HCT116 (cell line): ENCODE measurements at regions not wholly inside any gene's neighbourhood (a gene's known extent, or its start where the extent isn't known, plus 50 kb on each side); places are given as distances from the start of the nearest gene placed in this dataset.

Experiments used
- ATAC-seq: fragments of 200-7000 bp; cut with Tn5 transposase; 2 replicates; pipeline ENCODE4 v1.9.1; 2020; ENCODE audit warnings: mild to moderate bottlenecking, moderate library complexity
- BruUV-seq: library from RNA; stranded (reverse); fragments of 400-500 nt; replicated peaks from 2 replicates; lab custom pipeline; 2021; lab: Mats Ljungman, UMichigan
- CTCF ChIA-PET: fragments of 300-600 bp; sonication (Branson Sonifier 250); formaldehyde crosslinking; loops from one replicate; lab custom pipeline; 2021; ENCODE audit warnings: antibody characterized with exemption; lab: Charles Lee
- POLR2A ChIA-PET: fragments of 300-600, 350-600 bp; sonication (Branson Sonifier 250); formaldehyde crosslinking; loops from one replicate; lab custom pipeline; 2021; ENCODE audit warnings: antibody characterized with exemption; lab: Charles Lee
- RAD21 ChIA-PET, 2 experiments: fragments of 300-600 bp; sonication (Branson Sonifier 250); formaldehyde crosslinking; loops; one replicate each; lab custom pipeline; 2023; ENCODE audit warnings: low total read pairs in 2 of 2; ENCODE audit not compliant: uncharacterized antibody in 2 of 2, unreplicated experiment in 2 of 2, low non-redundant PET in 1 of 2; lab: Charles Lee
- DNase-seq: peaks from one replicate; pipeline ENCODE4 v3.0.0-alpha.2; 2010; ENCODE audit warnings: low read depth, low spot score
- H2AFZ ChIP-seq: fragments of 200-600 bp; shearing (Covaris generic), sonication (generic); 2 replicates; pipeline ENCODE4 v1.6.1; 2017; ENCODE audit warnings: low read depth, mixed run types, mixed read lengths, antibody characterized with exemption, low read length; ENCODE audit not compliant: poor library complexity, severe bottlenecking
- H3K27ac ChIP-seq: 2 replicates; pipeline ENCODE4 v1.5.1; 2012; ENCODE audit warnings: low read depth, low read length
- H3K27me3 ChIP-seq: fragments of 200-600 bp; sonication (generic); 2 replicates; pipeline ENCODE4 v1.6.1; 2016; ENCODE audit warnings: mixed run types, low read length, mixed read lengths; ENCODE audit not compliant: insufficient read depth
- H3K36me3 ChIP-seq, 2 experiments: fragments of 200-500 bp in 1 of 2; fragments of 200-600 bp in 1 of 2; sonication (Bioruptor generic) in 1 of 2; sonication (generic) in 1 of 2; 2 replicates each; pipeline versions ENCODE4 v1.5.1 to v1.6.1; 2014 to 2016; ENCODE audit warnings: low read length in 2 of 2, inconsistent platforms in 1 of 2, mixed read lengths in 1 of 2, mixed run types in 1 of 2; ENCODE audit not compliant: insufficient read depth in 2 of 2, control insufficient read depth in 1 of 2
- H3K4me1 ChIP-seq, 2 experiments: fragments of 200-600 bp in 1 of 2; sonication (generic) in 1 of 2; 2 replicates each; pipeline versions ENCODE4 v1.5.1 to v1.6.1; 2012 to 2017; ENCODE audit warnings: low read length in 2 of 2, inconsistent platforms in 1 of 2, mild to moderate bottlenecking in 1 of 2, mixed read lengths in 1 of 2, mixed run types in 1 of 2, moderate library complexity in 1 of 2; ENCODE audit not compliant: insufficient read depth in 2 of 2, control insufficient read depth in 1 of 2
- H3K4me2 ChIP-seq: fragments of 200-600 bp; sonication (generic); 2 replicates; pipeline ENCODE4 v1.6.1; 2017; ENCODE audit warnings: mixed run types, low read length, mixed read lengths
- H3K4me3 ChIP-seq, 2 experiments: fragments of 200-600 bp in 1 of 2; sonication (generic) in 1 of 2; replicated peaks in 1 of 2; 2 replicates each; pipeline ENCODE4 v1.5.1; 2011 to 2016; ENCODE audit warnings: low read length in 2 of 2, control low read depth in 1 of 2, low read depth in 1 of 2, mild to moderate bottlenecking in 1 of 2, mixed read lengths in 1 of 2, mixed run types in 1 of 2
- H3K79me2 ChIP-seq: fragments of 200-600 bp; sonication (generic); 2 replicates; pipeline ENCODE4 v1.6.1; 2017; ENCODE audit warnings: mild to moderate bottlenecking, mixed run types, low read length, moderate library complexity, mixed read lengths; ENCODE audit not compliant: insufficient read depth
- H3K9ac ChIP-seq: fragments of 200-600 bp; sonication (generic); 2 replicates; pipeline ENCODE4 v1.6.1; 2016; ENCODE audit warnings: low read length, mixed read lengths
- H3K9me2 ChIP-seq: fragments of 200-600 bp; sonication (generic), shearing (Covaris generic); 2 replicates; pipeline ENCODE4 v1.6.1; 2017; ENCODE audit warnings: mixed run types, mild to moderate bottlenecking, moderate library complexity; ENCODE audit not compliant: insufficient read depth
- H3K9me3 ChIP-seq, 2 experiments: fragments of 200-500 bp in 1 of 2; fragments of 200-600 bp in 1 of 2; sonication (Bioruptor generic) in 1 of 2; sonication (generic) in 1 of 2; 2 replicates each; pipeline ENCODE4 v1.6.1; 2014 to 2017; ENCODE audit warnings: low read length in 2 of 2, mixed read lengths in 2 of 2, inconsistent platforms in 1 of 2, low read depth in 1 of 2, mild to moderate bottlenecking in 1 of 2, mixed run types in 1 of 2, moderate library complexity in 1 of 2; ENCODE audit not compliant: control insufficient read depth in 1 of 2, insufficient read depth in 1 of 2
- H4K20me1 ChIP-seq: fragments of 200-600 bp; sonication (generic), shearing (Covaris generic); 2 replicates; pipeline ENCODE4 v1.6.1; 2017; ENCODE audit warnings: mixed run types, mild to moderate bottlenecking, moderate library complexity; ENCODE audit not compliant: insufficient read depth
- CEBPB ChIP-seq: IDR thresholded peaks from 2 replicates; pipeline ENCODE4 v1.6.1; 2012; ENCODE audit warnings: low read depth
- CTCF ChIP-seq, 3 experiments: fragments of 200-600 bp in 1 of 3; sonication (generic) in 1 of 3; IDR thresholded peaks in 2 of 3; conservative IDR thresholded peaks in 1 of 3; 2 replicates each; pipeline ENCODE4 v1.5.1; 2012 to 2017; ENCODE audit warnings: low read depth in 2 of 3, low read length in 2 of 3, antibody characterized with exemption in 1 of 3, borderline replicate concordance in 1 of 3, control low read depth in 1 of 3, mild to moderate bottlenecking in 1 of 3, mixed read lengths in 1 of 3, mixed run types in 1 of 3, moderate library complexity in 1 of 3; ENCODE audit not compliant: insufficient read depth in 1 of 3
- EGR1 ChIP-seq: IDR thresholded peaks from 2 replicates; pipeline ENCODE4 v1.6.1; 2012; ENCODE audit warnings: low read depth
- ELF1 ChIP-seq: IDR thresholded peaks from 2 replicates; pipeline ENCODE4 v1.6.1; 2012; ENCODE audit warnings: low read depth, borderline replicate concordance
- FOSL1 ChIP-seq: IDR thresholded peaks from 2 replicates; pipeline ENCODE4 v1.6.1; 2012; ENCODE audit warnings: low read depth
- JUND ChIP-seq: IDR thresholded peaks from 2 replicates; pipeline ENCODE4 v1.6.1; 2012
- POLR2A ChIP-seq: IDR thresholded peaks from 2 replicates; pipeline ENCODE4 v1.7.0; 2011; ENCODE audit warnings: borderline replicate concordance; ENCODE audit not compliant: insufficient read depth, insufficient read length; ENCODE audit errors: extremely low read depth
- POLR2AphosphoS5 ChIP-seq: IDR thresholded peaks from 2 replicates; pipeline ENCODE4 v1.6.1; 2011; ENCODE audit warnings: mild to moderate bottlenecking, low read depth, low read length, moderate library complexity
- RAD21 ChIP-seq: IDR thresholded peaks from 2 replicates; pipeline ENCODE4 v1.6.1; 2012; ENCODE audit warnings: low read depth, mild to moderate bottlenecking
- SIN3A ChIP-seq: IDR thresholded peaks from 2 replicates; pipeline ENCODE4 v1.6.1; 2012; ENCODE audit warnings: low read depth
- ZFX ChIP-seq: fragments of 450-650 bp; IDR thresholded peaks from 2 replicates; pipeline ENCODE4 v1.6.1; 2017
- intact Hi-C: fragments of 100-400 bp; cut with micrococcal nuclease; formaldehyde crosslinking; loops from 2 replicates; pipeline ENCODE4 v1.10.0; 2022
- TF ChIP-seq, protein P1 (sequence below): IDR thresholded peaks from 2 replicates; pipeline ENCODE4 v1.6.1; 2012; ENCODE audit warnings: low read depth

GRCh38 chr5:20359377-20359776 is 371.4 kb upstream of the CDH18 start:
- TF ChIP-seq ELF1 (no peak), FOSL1 (no peak), RAD21 (no peak), ZFX (no peak), JUND (no peak), POLR2A (no peak), POLR2AphosphoS5 (no peak), CEBPB (no peak), CTCF (IDR thresholded peaks at IDR 0.05 in 2 of 3, conservative IDR thresholded peaks at IDR 0.05 in 1 of 3; ENCODE audit: borderline replicate concordance in 1 of 3, insufficient read depth in 1 of 3, low read depth in 2 of 3, low read length in 2 of 3) (no peak), EGR1 (no peak), SIN3A (no peak)
- TF ChIP-seq, protein P1, sequence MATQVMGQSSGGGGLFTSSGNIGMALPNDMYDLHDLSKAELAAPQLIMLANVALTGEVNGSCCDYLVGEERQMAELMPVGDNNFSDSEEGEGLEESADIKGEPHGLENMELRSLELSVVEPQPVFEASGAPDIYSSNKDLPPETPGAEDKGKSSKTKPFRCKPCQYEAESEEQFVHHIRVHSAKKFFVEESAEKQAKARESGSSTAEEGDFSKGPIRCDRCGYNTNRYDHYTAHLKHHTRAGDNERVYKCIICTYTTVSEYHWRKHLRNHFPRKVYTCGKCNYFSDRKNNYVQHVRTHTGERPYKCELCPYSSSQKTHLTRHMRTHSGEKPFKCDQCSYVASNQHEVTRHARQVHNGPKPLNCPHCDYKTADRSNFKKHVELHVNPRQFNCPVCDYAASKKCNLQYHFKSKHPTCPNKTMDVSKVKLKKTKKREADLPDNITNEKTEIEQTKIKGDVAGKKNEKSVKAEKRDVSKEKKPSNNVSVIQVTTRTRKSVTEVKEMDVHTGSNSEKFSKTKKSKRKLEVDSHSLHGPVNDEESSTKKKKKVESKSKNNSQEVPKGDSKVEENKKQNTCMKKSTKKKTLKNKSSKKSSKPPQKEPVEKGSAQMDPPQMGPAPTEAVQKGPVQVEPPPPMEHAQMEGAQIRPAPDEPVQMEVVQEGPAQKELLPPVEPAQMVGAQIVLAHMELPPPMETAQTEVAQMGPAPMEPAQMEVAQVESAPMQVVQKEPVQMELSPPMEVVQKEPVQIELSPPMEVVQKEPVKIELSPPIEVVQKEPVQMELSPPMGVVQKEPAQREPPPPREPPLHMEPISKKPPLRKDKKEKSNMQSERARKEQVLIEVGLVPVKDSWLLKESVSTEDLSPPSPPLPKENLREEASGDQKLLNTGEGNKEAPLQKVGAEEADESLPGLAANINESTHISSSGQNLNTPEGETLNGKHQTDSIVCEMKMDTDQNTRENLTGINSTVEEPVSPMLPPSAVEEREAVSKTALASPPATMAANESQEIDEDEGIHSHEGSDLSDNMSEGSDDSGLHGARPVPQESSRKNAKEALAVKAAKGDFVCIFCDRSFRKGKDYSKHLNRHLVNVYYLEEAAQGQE = no peak
- H3K9me2 ChIP-seq = no peaks in the 10 kb centered on the region
- no peaks in the 10 kb centered on the region for H3K36me3 ChIP-seq
- H3K4me2 ChIP-seq = no peak overlapping the region
- intact Hi-C loops = no loop called here
- BruUV-seq = no TSS peak
- H2AFZ ChIP-seq = no peak overlapping the region
- H3K9me3 ChIP-seq = peaks cover 6% of the 10 kb centered on the region in 2 experiments; a peak in 2 of 4 replicates
- RAD21 ChIA-PET = no interaction called here
- POLR2A ChIA-PET = no interaction called here
- H3K4me1 ChIP-seq = no peaks in the 10 kb centered on the region
- DNase-seq (no peak), ATAC-seq (no peak)
- no peaks in the 10 kb centered on the region for H3K79me2 ChIP-seq
- H3K27me3 ChIP-seq = no peaks in the 10 kb centered on the region
- no peaks in the 10 kb centered on the region for H4K20me1 ChIP-seq
- H3K27ac ChIP-seq = no peak overlapping the region
- CTCF ChIA-PET = no interaction called here
- no peak overlapping the region for H3K4me3 ChIP-seq
- no peak overlapping the region for H3K9ac ChIP-seq
